NT2/D1 (cell line): ENCODE measurements at regions not wholly inside any gene's neighbourhood (a gene's known extent, or its start where the extent isn't known, plus 50 kb on each side); places are given as distances from the start of the nearest gene placed in this dataset.

Experiments
- SUZ12 ChIP-seq: IDR thresholded peaks from 2 replicates; pipeline ENCODE4 v1.6.1; 2011; ENCODE audit not compliant: insufficient read length, insufficient read depth; ENCODE audit errors: extremely low read depth
- YY1 ChIP-seq: IDR thresholded peaks from 2 replicates; pipeline ENCODE4 v1.6.1; 2011; ENCODE audit not compliant: insufficient read length, insufficient read depth
- ZNF274 ChIP-seq: IDR thresholded peaks from 2 replicates; pipeline ENCODE4 v1.6.1; 2011; ENCODE audit warnings: mild to moderate bottlenecking, low read depth, low read length

GRCh38 chr20:51140671-51141070 lies 117.8 kb upstream of the KCNG1 start:
- no peak for TF ChIP-seq SUZ12
- TF ChIP-seq ZNF274: no peak
- no peak for TF ChIP-seq YY1
